PC-3 (cell line): ENCODE measurements at regions not wholly inside any gene's neighbourhood (a gene's known extent, or its start where the extent isn't known, plus 50 kb on each side); places are given as distances from the start of the nearest gene placed in this dataset.

Experiments used
- ATAC-seq: fragments of 200-7000 bp; cut with Tn5 transposase; 2 replicates; pipeline ENCODE4 v1.9.1; 2020; ENCODE audit warnings: mild to moderate bottlenecking, moderate library complexity
- BruUV-seq: library from RNA; stranded (reverse); fragments of 400-500 nt; replicated peaks from 2 replicates; lab custom pipeline; 2021; lab: Mats Ljungman, UMichigan
- CTCF ChIA-PET: fragments of 300-600 bp; sonication (Branson Sonifier 250); formaldehyde crosslinking; loops from one replicate; lab custom pipeline; 2022; ENCODE audit warnings: antibody characterized with exemption; lab: Charles Lee
- POLR2A ChIA-PET: fragments of 300-600 bp; sonication (Branson Sonifier 250); formaldehyde crosslinking; loops from one replicate; lab custom pipeline; 2022; ENCODE audit warnings: antibody characterized with exemption; ENCODE audit not compliant: unreplicated experiment; lab: Charles Lee
- DNase-seq: peaks from one replicate; pipeline ENCODE4 v3.0.0-alpha.2; 2015
- H2AFZ ChIP-seq: fragments of 300-600 bp; sonication (generic); 2 replicates; pipeline ENCODE4 v1.6.0; 2016; ENCODE audit warnings: antibody characterized with exemption, low read length
- H3F3A ChIP-seq: fragments of 300-600 bp; sonication (generic); one replicate; pipeline ENCODE4 v1.6.0; 2017; ENCODE audit warnings: antibody characterized with exemption, low read length, control low read depth, mild to moderate bottlenecking; ENCODE audit not compliant: unreplicated experiment
- H3K27ac ChIP-seq: fragments of 300-600 bp; sonication (generic); 2 replicates; pipeline ENCODE4 v1.5.1; 2016; ENCODE audit warnings: mild to moderate bottlenecking, low read length
- H3K27me3 ChIP-seq: fragments of 300-600 bp; sonication (generic); 2 replicates; pipeline ENCODE4 v1.6.1; 2016; ENCODE audit warnings: low read length, mixed read lengths
- H3K36me3 ChIP-seq: fragments of 300-600 bp; sonication (generic); 2 replicates; pipeline ENCODE4 v1.6.1; 2016; ENCODE audit warnings: low read depth, mixed run types, low read length, mixed read lengths
- H3K4me1 ChIP-seq: fragments of 300-600 bp; sonication (generic); 2 replicates; pipeline ENCODE4 v1.5.1; 2016; ENCODE audit warnings: low read length; ENCODE audit not compliant: insufficient read depth
- H3K4me2 ChIP-seq: fragments of 300-600 bp; sonication (generic); 2 replicates; pipeline ENCODE4 v1.6.0; 2016; ENCODE audit warnings: low read length
- H3K4me3 ChIP-seq: fragments of 300-600 bp; sonication (generic); 2 replicates; pipeline ENCODE4 v1.5.1; 2016; ENCODE audit warnings: mild to moderate bottlenecking, low read length, mixed read lengths
- H3K79me2 ChIP-seq: fragments of 300-600 bp; sonication (generic); 2 replicates; pipeline ENCODE4 v1.6.1; 2017; ENCODE audit warnings: low read length, mixed read lengths
- H3K9ac ChIP-seq: fragments of 300-600 bp; sonication (generic); 2 replicates; pipeline ENCODE4 v1.6.0; 2016; ENCODE audit warnings: mild to moderate bottlenecking, low read length
- H3K9me2 ChIP-seq: fragments of 300-600 bp; sonication (generic); replicated peaks from 2 replicates; pipeline ENCODE4 v1.6.1; 2016; ENCODE audit warnings: mixed run types, low read length, mixed read lengths
- H3K9me3 ChIP-seq: fragments of 300-600 bp; sonication (generic); 2 replicates; pipeline ENCODE4 v1.6.1; 2016; ENCODE audit warnings: low read length, mixed read lengths
- H4K20me1 ChIP-seq: fragments of 300-600 bp; sonication (generic); 2 replicates; pipeline ENCODE4 v1.6.1; 2016; ENCODE audit warnings: low read length, mixed read lengths
- CTCF ChIP-seq: fragments of 300-600 bp; sonication (generic); conservative IDR thresholded peaks from 2 replicates; pipeline ENCODE4 v1.5.1; 2017; ENCODE audit warnings: antibody characterized with exemption, low read depth, mild to moderate bottlenecking, low read length
- EZH2 ChIP-seq: fragments of 300-600 bp; sonication (generic); IDR thresholded peaks from one replicate; pipeline ENCODE4 v1.6.1; 2017; ENCODE audit warnings: antibody characterized with exemption, mild to moderate bottlenecking, low read length; ENCODE audit not compliant: unreplicated experiment
- EZH2phosphoT487 ChIP-seq: fragments of 300-600 bp; sonication (generic); IDR thresholded peaks from 2 replicates; pipeline ENCODE4 v1.6.1; 2018; ENCODE audit warnings: mild to moderate bottlenecking, antibody characterized with exemption, low read length, borderline replicate concordance
- intact Hi-C: fragments of 100-400 bp; cut with micrococcal nuclease; formaldehyde crosslinking; loops from 2 replicates; pipeline ENCODE4 v1.9.0; 2023

- H3K27ac ChIP-seq, result no peak overlapping the region
- no peak overlapping the region for H3K4me3 ChIP-seq
- POLR2A ChIA-PET, result no interaction called here
- no peaks in the 10 kb centered on the region for H3K36me3 ChIP-seq
- DNase-seq, result no peak
- H3K4me1 ChIP-seq, result peaks cover 23% of the 10 kb centered on the region
- BruUV-seq, result no TSS peak
- no peak overlapping the region for H2AFZ ChIP-seq
- H3K27me3 ChIP-seq, result no peaks in the 10 kb centered on the region
- H3K79me2 ChIP-seq, result no peaks in the 10 kb centered on the region
- H3K9me3 ChIP-seq, result no peaks in the 10 kb centered on the region
- H3F3A ChIP-seq, result no peaks in the 10 kb centered on the region
- H3K9me2 ChIP-seq, result no peaks in the 10 kb centered on the region; the same call in 1 of the 2 replicates
- TF ChIP-seq EZH2phosphoT487 (no peak), CTCF (0 out of 2 replicates have a peak, but pooled peaks have one; percentile 15)
- no peak for ATAC-seq
- no peak overlapping the region for H3K9ac ChIP-seq
- CTCF ChIA-PET, result no interaction called here
- H4K20me1 ChIP-seq, result no peaks in the 10 kb centered on the region
- intact Hi-C loops, result no loop called here
- no peak overlapping the region for H3K4me2 ChIP-seq
Observed at GRCh38 chr3:17798000-17798399, 55.6 kb upstream of the TBC1D5 start.

GRCh38 chr3:17795711-17796110 is 53.3 kb upstream of the TBC1D5 start:
- DNase-seq (peak; percentile 47), ATAC-seq (peak; percentile 45; the same call in 1 of the 2 replicates)
- Histone ChIP-seq H3K4me2 (0 out of 2 replicates have a peak overlapping the region, but pooled peaks have one; percentile 8), H3K9ac (0 out of 2 replicates have a peak overlapping the region, but pooled peaks have one; percentile 0), H3K4me3 (no peak overlapping the region), H3K79me2 (no peaks in the 10 kb centered on the region), H3K27me3 (no peaks in the 10 kb centered on the region), H3K9me2 (no peaks in the 10 kb centered on the region; the same call in 1 of the 2 replicates), H3F3A (no peaks in the 10 kb centered on the region), H3K4me1 (peaks cover 14% of the 10 kb centered on the region), H3K27ac (0 out of 2 replicates have a peak overlapping the region, but pooled peaks have one; percentile 7), H3K9me3 (no peaks in the 10 kb centered on the region), H4K20me1 (no peaks in the 10 kb centered on the region), H2AFZ (0 out of 2 replicates have a peak overlapping the region, but pooled peaks have one; percentile 22), H3K36me3 (no peaks in the 10 kb centered on the region)
- intact Hi-C loops, result no loop called here
- ChIA-PET POLR2A (interaction anchor here (0.6 kb wide), 1 partner anchor 527 kb away, joined by 9 read pairs; no protein-coding TSS in a partner anchor), CTCF (interaction anchor here (0.6 kb wide), 1 partner anchor 159 kb away, joined by 4 read pairs; no protein-coding TSS in a partner anchor)
- no TSS peak for BruUV-seq
- TF ChIP-seq CTCF, result no peak
- TF ChIP-seq EZH2phosphoT487, result no peak
- no peak for TF ChIP-seq EZH2

- BruUV-seq, result no TSS peak
Observed at GRCh38 chr3:17795280-17795679, 52.8 kb upstream of the TBC1D5 start.

More at GRCh38 chr3:17795280-17795679, 52.8 kb upstream of the TBC1D5 start:
- H3F3A ChIP-seq, result no peaks in the 10 kb centered on the region
- H3K27ac ChIP-seq, result no peak overlapping the region
- no peaks in the 10 kb centered on the region for H3K27me3 ChIP-seq
- peaks cover 10% of the 10 kb centered on the region for H3K4me1 ChIP-seq
- ATAC-seq (no peak), DNase-seq (no peak)
- no peak for TF ChIP-seq EZH2phosphoT487
- TF ChIP-seq CTCF, result no peak
- TF ChIP-seq EZH2, result no peak
- POLR2A ChIA-PET, result interaction anchor here (0.6 kb wide), 1 partner anchor 527 kb away, joined by 9 read pairs; no protein-coding TSS in a partner anchor
- no peak overlapping the region for H3K9ac ChIP-seq
- H3K9me2 ChIP-seq, result no peaks in the 10 kb centered on the region; the same call in 1 of the 2 replicates
- no peaks in the 10 kb centered on the region for H4K20me1 ChIP-seq
- CTCF ChIA-PET, result interaction anchor here (0.6 kb wide), 1 partner anchor 159 kb away, joined by 4 read pairs; no protein-coding TSS in a partner anchor
- H3K4me3 ChIP-seq, result no peak overlapping the region
- intact Hi-C loops, result no loop called here
- no peaks in the 10 kb centered on the region for H3K79me2 ChIP-seq
- H3K36me3 ChIP-seq, result no peaks in the 10 kb centered on the region
- no peak overlapping the region for H2AFZ ChIP-seq
- H3K4me2 ChIP-seq, result no peak overlapping the region
- no peaks in the 10 kb centered on the region for H3K9me3 ChIP-seq
